OCI-LY1 (cell line): ENCODE measurements at regions not wholly inside any gene's neighbourhood (a gene's known extent, or its start where the extent isn't known, plus 50 kb on each side); places are given as distances from the start of the nearest gene placed in this dataset.

Source experiments
- CTCF ChIP-seq: fragments of 200-600 bp; sonication (generic), shearing (Covaris generic); IDR thresholded peaks from 2 replicates; pipeline ENCODE4 v1.5.1; 2017; ENCODE audit warnings: mild to moderate bottlenecking, antibody characterized with exemption, low read length, moderate library complexity, mixed read lengths
- EZH2 ChIP-seq: fragments of 200-600 bp; sonication (generic), shearing (Covaris generic); IDR thresholded peaks from 2 replicates; pipeline ENCODE4 v1.8.0; 2017; ENCODE audit warnings: borderline replicate concordance, mixed run types, mild to moderate bottlenecking, antibody characterized with exemption, low read length, moderate library complexity, mixed read lengths

- TF ChIP-seq CTCF (no peak), EZH2 (no peak)
Observed at GRCh38 chr17:16877099-16877498, 94.8 kb downstream of the TNFRSF13B start.
